ENCODE measurements at regions not wholly inside any gene's neighbourhood (a gene's known extent, or its start where the extent isn't known, plus 50 kb on each side); places are given as distances from the start of the nearest gene placed in this dataset.

DNA sequence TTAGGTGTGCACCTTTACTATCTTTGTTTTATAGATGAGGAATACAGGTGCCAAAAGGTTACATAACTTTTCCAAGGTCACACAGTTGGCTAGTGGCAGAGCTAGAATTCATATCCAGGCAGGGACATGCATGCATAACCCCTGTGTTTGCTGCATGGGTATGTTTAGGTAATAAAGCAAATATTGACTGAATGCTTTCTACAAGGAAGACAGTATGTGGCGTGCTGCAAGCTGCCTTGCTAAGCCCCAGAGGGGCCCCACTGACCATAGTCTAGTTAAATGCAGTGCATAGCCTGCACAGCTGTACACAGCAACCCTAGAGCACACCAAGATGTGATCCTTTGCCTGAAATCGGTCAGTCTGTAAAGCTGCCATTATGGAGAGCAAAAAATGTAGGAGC is 320.5 kb upstream of the IGFBP7 start:
- Mint-ChIP-seq H3K9me3 (peaks cover 0 to 1% (median 0%) of the 10 kb centered on the region in 6 donors), H3K36me3 (no peaks in the 10 kb centered on the region), H3K27me3 (ENCODE audit: low read depth in 3 of 3) (peaks cover 0 to 7% (median 2%) of the 10 kb centered on the region in 3 donors), H3K4me3 (no peak overlapping the region), H3K4me1 (no peaks in the 10 kb centered on the region), H3K27ac (no peak overlapping the region)
- no peak for DNase-seq

DNA sequence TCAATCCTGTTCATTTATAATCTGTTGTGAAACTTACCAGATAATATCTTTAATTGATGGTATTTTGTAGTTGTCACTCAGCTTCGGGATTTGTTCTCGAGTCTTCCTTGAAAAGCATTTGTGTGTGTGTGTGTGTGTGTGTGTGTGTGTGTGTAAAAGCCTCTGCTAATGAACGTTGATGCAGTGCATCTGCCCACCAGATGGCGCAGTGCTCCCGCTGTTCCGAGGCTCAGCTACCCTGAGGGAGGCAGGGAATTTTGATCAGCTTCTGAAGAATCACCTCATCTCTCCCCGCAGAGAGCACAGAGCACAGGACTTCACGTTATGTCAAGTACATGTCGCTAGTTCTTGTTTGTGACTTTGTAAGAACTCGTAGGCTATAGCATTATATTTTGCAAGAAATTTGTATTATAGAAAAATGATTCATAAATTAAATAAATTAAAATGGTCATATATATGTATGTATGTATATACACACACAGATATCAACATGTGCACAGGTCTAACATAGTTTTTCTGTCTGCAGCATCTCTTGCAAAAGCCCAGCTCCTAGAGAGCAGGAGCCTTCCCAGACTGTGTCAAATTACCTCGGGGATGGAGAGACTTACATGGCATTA is 316.7 kb upstream of the IGFBP7 start:
- peaks cover 0 to 1% (median 0%) of the 10 kb centered on the region in 6 donors for H3K9me3 Mint-ChIP-seq
- no peaks in the 10 kb centered on the region for H3K4me1 Mint-ChIP-seq
- peaks cover 2 to 7% (median 5%) of the 10 kb centered on the region in 3 donors for H3K27me3 Mint-ChIP-seq (ENCODE audit: low read depth in 3 of 3)
- no peak overlapping the region for H3K27ac Mint-ChIP-seq
- no peaks in the 10 kb centered on the region for H3K36me3 Mint-ChIP-seq
- DNase-seq: peak in 1 of 3 donors; percentile 2
- no peak overlapping the region for H3K4me3 Mint-ChIP-seq

DNA sequence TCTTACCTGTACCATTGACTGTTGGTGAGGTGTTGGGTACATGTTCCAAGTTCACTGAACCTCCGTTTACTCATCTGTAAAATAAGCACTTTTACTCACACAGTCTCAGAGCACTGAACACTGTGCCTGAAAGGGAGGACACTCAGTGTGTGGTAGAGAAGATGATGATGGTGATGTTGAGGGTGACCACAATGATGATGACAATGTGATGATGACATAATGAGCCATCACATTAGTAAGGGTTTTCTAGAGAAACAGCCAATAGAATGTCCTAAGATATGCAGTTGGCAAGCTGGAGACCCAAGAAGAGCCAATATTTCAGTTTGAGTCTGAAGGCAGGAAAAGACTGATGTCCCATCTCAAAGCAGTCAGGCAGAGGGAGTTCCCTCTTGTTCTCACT is 315.4 kb upstream of the IGFBP7 start:
- no peak for DNase-seq
- Mint-ChIP-seq H3K27ac (no peak overlapping the region), H3K4me1 (no peaks in the 10 kb centered on the region), H3K36me3 (no peaks in the 10 kb centered on the region), H3K9me3 (peaks cover 0 to 5% (median 0%) of the 10 kb centered on the region in 6 donors), H3K4me3 (no peak overlapping the region), H3K27me3 (ENCODE audit: low read depth in 3 of 3) (peaks cover 2 to 7% (median 5%) of the 10 kb centered on the region in 3 donors)

DNA sequence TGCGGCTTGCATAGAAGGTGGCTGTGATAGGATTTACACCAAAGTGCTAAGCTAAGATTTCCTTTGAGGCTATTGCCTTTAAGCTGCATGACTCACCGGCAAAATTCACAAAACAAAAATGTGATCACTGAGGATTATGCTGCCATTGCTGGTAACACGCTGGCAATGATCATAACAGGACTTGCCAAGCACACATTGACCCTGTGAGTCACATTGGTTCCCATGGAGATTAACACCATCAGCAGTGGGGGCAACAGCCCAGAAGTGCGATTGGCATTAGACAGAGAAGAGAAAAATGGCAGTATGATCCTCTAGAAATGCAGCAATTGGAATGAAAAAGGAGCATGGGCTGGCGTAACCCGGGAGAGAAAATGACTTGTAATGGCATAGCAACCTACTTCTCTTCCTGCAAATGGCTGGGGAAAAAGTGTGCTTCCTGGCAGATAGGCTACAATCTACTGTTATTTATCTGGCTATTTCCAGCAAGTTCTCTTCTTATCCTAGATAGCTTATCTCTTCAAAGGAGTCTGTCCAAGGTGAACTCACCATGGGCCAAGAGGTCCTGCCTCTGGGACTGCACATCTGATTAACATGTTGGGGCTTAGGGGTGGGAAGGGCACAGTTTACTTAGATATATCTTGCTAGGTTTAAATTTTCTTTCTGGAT is 314.2 kb upstream of the IGFBP7 start:
- no peaks in the 10 kb centered on the region for H3K36me3 Mint-ChIP-seq

DNA sequence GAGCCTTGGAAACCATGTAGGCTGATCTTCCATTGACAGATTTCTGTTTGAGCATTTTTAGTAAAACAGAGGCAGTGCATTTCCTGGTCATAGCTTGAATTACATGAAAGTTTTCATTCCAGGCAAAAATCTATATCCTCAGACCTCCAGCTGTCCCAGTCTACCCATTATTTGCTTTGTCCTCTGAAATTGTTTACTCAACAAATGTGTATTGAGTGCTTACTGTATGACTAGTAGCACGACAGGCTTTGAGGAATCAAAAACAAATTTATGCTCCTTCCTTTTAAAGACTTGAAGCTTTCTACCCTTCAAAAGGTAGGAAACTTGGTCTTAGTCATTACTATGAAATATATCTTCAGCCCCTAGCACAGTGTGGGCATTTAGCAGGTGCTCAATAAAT is 307.9 kb upstream of the IGFBP7 start:
- Mint-ChIP-seq H3K9me3 (peaks cover 0 to 5% (median 0%) of the 10 kb centered on the region in 6 donors), H3K27ac (no peak overlapping the region), H3K4me3 (no peak overlapping the region), H3K27me3 (ENCODE audit: low read depth in 3 of 3) (peaks cover 0 to 2% (median 2%) of the 10 kb centered on the region in 3 donors), H3K4me1 (no peaks in the 10 kb centered on the region), H3K36me3 (no peaks in the 10 kb centered on the region)
- DNase-seq: no peak

More for the DNA sequence above, 314.2 kb upstream of the IGFBP7 start:
- H3K4me1 Mint-ChIP-seq: no peaks in the 10 kb centered on the region
- H3K9me3 Mint-ChIP-seq: peaks cover 0 to 5% (median 0%) of the 10 kb centered on the region in 6 donors
- H3K27ac Mint-ChIP-seq: no peak overlapping the region
- no peak overlapping the region for H3K4me3 Mint-ChIP-seq
- peaks cover 2 to 5% (median 5%) of the 10 kb centered on the region in 3 donors for H3K27me3 Mint-ChIP-seq (ENCODE audit: low read depth in 3 of 3)
- DNase-seq: no peak

DNA sequence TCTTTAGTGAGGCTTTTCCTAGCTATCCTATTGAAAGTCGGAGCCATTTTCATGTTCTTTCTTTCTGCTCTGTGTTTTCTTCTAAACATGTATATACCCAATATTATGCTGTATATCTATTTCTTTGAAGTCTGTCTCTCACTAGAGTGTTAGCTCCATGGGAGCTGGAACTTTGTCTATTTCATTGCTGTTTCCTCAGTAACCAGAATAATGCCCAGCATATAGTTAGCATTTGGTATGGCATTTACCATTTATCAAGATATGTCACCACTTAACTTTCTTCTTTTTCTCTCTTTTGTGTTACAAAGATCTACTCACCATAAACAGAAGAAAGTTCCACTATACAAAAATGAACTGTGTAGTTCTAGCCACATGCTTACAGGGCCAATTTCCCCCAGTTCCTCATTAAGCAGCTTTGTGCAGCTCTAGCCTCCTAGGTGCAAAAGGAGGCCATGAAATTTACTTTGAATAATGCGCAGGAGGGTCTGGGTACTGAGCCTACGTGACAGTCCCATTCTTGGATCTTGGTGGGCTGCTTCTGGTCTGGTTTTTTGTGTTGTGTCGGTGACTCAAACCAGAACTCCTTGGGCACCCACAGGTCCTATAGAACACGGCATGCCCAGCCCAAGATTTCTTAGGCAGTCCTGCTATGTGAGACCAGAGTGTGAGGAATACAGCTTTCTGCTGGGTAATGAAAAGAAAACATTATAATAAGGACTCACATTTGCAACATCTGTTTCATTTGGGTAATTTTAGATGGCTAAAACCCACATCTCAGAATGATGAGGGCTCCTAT is 302.3 kb upstream of the IGFBP7 start:
- no peak overlapping the region for H3K27ac Mint-ChIP-seq
- DNase-seq: no peak
- H3K27me3 Mint-ChIP-seq (ENCODE audit: low read depth in 3 of 3): no peaks in the 10 kb centered on the region
- H3K4me1 Mint-ChIP-seq: no peaks in the 10 kb centered on the region
- no peak overlapping the region for H3K4me3 Mint-ChIP-seq
- H3K36me3 Mint-ChIP-seq: no peaks in the 10 kb centered on the region
- H3K9me3 Mint-ChIP-seq: no peaks in the 10 kb centered on the region

DNA sequence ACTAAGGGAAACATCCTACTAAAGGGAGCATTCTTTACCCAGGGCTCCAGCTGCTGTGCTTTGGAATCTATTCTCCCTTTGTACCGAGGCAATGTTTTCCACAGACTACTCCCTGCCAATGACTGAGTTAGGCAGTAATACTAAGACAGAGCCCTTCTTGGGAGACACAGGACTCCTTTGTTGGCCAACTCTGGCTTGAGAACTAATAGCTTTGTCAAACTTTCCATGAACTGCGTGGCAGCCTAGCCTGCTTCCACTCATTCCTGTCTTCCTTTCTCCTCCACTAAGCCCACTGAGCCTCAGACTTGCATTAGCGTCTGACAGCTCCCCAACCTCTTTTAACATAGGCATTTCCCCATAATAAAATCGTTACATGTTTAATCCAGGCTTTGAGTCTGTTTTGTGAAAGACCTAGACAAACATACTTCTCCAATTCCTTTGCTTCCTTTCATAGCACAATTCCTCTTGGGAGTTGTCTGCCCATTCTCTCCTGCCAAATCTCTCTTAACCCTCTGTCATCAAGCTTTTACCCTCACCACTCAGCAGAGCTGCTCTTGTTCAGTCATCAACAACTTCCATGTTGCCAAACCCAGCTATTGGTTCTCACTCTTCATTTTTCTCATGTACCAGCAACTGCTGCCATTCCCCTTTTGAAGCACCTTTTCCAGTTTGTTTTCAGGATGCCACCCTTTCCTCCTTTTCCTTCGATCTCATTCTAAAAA is 300.3 kb upstream of the IGFBP7 start:
- H3K27ac Mint-ChIP-seq: no peak overlapping the region
- no peak overlapping the region for H3K4me3 Mint-ChIP-seq
- peaks cover 0 to 3% (median 0%) of the 10 kb centered on the region in 6 donors for H3K9me3 Mint-ChIP-seq
- DNase-seq: no peak
- H3K4me1 Mint-ChIP-seq: no peaks in the 10 kb centered on the region
- H3K36me3 Mint-ChIP-seq: no peaks in the 10 kb centered on the region
- no peaks in the 10 kb centered on the region for H3K27me3 Mint-ChIP-seq (ENCODE audit: low read depth in 3 of 3)

DNA sequence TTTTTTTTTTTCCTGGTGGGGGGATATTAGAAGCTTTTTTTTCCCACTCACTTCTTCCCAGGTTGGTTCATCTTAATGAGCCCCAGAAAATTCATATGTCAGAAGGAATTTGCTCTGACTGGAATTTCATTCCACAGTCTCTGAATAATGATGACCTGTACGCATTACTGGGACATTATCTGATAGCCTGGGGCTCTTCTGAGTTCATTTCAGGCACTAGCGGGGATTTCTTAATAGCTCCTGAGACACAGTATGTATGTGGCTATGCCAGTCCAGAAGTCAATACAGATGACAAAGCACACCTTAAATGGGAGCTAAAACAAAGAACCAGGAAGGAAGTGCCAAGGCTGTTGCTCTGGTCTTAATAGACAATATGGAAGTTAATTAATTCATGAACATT is 295.2 kb upstream of the IGFBP7 start:
- no peak for DNase-seq
- Mint-ChIP-seq H3K27ac (no peak overlapping the region), H3K36me3 (no peaks in the 10 kb centered on the region), H3K4me1 (no peaks in the 10 kb centered on the region), H3K9me3 (peaks cover 0 to 3% (median 0%) of the 10 kb centered on the region in 6 donors), H3K27me3 (ENCODE audit: low read depth in 3 of 3) (peaks cover 0 to 3% (median 3%) of the 10 kb centered on the region in 3 donors), H3K4me3 (no peak overlapping the region)

DNA sequence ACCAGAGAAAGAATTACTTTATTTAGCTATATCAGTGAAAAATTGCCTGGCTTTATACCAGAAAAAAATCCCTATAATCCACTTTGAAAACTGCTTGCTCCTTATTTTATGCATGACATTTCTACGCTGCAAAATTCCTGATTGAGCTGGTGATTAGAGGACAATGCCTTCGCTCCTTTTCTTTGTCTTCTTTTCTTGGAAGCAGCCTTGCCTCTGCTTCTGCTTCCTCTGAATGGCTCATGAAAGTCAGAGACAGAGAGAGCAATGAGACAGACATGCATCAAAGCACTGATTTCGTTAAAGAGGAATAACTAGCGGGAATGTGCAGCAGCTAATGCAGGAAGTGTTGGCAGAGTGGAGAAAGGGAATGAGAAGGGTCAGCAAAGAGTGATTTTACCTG is 294.3 kb upstream of the IGFBP7 start:
- DNase-seq: no peak
- Mint-ChIP-seq H3K27ac (no peak overlapping the region), H3K4me1 (no peaks in the 10 kb centered on the region)

DNA sequence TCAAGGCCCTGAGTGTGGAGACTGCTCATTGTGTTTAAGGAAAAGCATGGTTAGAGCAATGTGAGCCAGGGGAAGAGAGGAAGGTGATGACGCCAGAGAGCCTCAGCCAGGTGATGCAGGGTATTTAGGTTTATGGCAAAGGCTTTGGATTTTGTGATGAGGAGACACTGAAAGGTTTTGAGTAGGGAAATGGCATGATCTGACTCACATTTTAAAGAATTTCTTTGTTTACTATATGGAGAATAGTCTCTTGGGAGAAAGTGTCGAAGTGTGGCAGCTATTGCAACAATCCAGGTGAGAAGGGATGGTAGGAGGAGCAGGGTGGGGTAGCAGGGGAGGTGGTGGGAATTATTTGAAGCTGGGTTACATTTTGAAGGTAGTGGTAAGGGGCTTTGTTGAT is 293.4 kb upstream of the IGFBP7 start:
- Mint-ChIP-seq H3K9me3 (peaks cover 0 to 3% (median 0%) of the 10 kb centered on the region in 6 donors), H3K27ac (no peak overlapping the region), H3K4me1 (no peaks in the 10 kb centered on the region), H3K4me3 (no peak overlapping the region), H3K27me3 (ENCODE audit: low read depth in 3 of 3) (peaks cover 0 to 3% (median 3%) of the 10 kb centered on the region in 3 donors), H3K36me3 (no peaks in the 10 kb centered on the region)
- no peak for DNase-seq

More for the DNA sequence above, 294.3 kb upstream of the IGFBP7 start:
- Mint-ChIP-seq H3K27me3 (ENCODE audit: low read depth in 3 of 3) (peaks cover 0 to 3% (median 3%) of the 10 kb centered on the region in 3 donors), H3K36me3 (no peaks in the 10 kb centered on the region), H3K9me3 (peaks cover 0 to 3% (median 0%) of the 10 kb centered on the region in 6 donors), H3K4me3 (no peak overlapping the region)

DNA sequence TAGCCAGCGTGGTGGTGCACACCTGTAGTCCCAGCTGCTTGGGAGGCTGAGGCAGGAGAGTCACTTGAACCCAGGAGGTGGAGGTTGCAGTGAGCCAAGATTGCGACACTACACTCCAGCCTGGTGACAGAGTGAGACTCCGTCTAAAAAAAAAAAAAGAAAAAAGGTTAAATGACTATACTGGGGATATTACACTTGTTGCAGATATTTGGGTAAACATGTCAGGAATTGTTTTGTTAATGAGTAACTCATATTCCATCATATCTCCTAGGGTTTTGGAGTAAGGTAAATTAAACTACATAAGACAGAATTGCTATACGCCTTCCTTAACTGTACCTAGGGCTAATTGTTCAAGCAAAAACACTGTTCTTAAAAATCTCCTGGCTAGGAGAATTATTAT is 291.4 kb upstream of the IGFBP7 start:
- H3K27me3 Mint-ChIP-seq (ENCODE audit: low read depth in 3 of 3): peaks cover 0 to 3% (median 3%) of the 10 kb centered on the region in 3 donors
- DNase-seq: no peak
- H3K4me1 Mint-ChIP-seq: no peaks in the 10 kb centered on the region
- no peaks in the 10 kb centered on the region for H3K36me3 Mint-ChIP-seq
- H3K27ac Mint-ChIP-seq: no peak overlapping the region
- peaks cover 0 to 2% (median 0%) of the 10 kb centered on the region in 6 donors for H3K9me3 Mint-ChIP-seq
- no peak overlapping the region for H3K4me3 Mint-ChIP-seq

DNA sequence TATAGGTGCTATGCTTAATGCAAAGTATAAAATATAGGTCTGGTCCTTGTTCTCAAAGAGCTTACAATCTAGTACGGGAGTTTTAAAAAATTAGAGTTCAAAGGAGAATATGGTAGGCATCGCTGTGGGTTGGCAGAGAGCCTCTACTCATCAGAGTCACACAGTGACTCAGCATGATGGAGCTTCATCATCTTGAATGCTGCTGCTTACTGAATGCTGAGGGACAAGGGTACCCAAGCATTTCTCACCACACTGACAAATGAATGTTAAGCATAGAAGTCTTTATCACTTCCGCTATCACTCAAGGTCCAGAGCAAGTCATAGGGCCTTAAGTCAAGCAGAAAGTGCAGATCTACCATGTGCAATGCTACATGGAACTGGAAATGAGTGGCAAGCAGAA is 268.6 kb upstream of the IGFBP7 start:
- no peak for DNase-seq
- Mint-ChIP-seq H3K27me3 (ENCODE audit: low read depth in 3 of 3) (peaks cover 0 to 3% (median 3%) of the 10 kb centered on the region in 3 donors), H3K4me1 (no peaks in the 10 kb centered on the region), H3K9me3 (no peaks in the 10 kb centered on the region), H3K36me3 (no peaks in the 10 kb centered on the region), H3K27ac (no peak overlapping the region), H3K4me3 (no peak overlapping the region)

DNA sequence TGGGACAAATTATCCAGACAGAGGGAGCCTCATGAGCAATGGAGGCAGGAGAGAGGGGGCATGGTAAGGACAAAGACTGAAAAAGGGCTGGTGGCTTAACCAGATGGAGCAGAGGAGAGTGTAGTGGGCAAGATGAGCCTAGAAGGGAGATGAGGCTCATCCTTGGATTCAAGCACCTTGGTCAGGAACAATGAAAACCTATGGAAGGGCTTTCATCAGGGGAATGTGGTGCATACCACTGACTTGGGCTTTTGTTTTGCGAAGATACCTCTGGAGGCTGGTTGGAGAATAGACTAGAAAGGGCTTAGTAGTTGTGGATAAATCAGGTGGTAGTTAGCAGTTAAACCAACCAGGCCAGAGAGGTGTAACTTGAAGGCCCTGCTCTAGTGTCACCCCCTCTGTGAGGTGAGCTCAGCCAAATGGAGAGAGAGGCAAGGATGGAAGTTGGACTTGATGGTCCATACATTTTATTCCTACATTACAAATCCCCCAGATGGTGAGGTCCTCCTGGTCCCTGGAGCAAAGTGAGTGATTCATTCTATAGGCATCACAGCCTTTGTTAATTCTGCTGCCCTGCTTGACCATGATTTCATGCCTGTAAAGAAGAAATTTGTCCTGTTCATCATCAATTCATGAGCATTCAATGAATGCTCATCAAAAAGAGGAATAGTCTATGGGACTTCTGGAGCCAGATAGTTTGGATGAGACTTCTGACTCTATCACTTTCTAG is 264.8 kb upstream of the IGFBP7 start:
- no peaks in the 10 kb centered on the region for H3K36me3 Mint-ChIP-seq
- H3K4me3 Mint-ChIP-seq: no peak overlapping the region
- no peaks in the 10 kb centered on the region for H3K4me1 Mint-ChIP-seq
- peaks cover 0 to 3% (median 3%) of the 10 kb centered on the region in 3 donors for H3K27me3 Mint-ChIP-seq (ENCODE audit: low read depth in 3 of 3)
- no peak for DNase-seq
- no peak overlapping the region for H3K27ac Mint-ChIP-seq
- H3K9me3 Mint-ChIP-seq: no peaks in the 10 kb centered on the region

All from immature natural killer cell (primary cell).